ENCODE measurements at regions not wholly inside any gene's neighbourhood (a gene's known extent, or its start where the extent isn't known, plus 50 kb on each side); places are given as distances from the start of the nearest gene placed in this dataset.

DNA sequence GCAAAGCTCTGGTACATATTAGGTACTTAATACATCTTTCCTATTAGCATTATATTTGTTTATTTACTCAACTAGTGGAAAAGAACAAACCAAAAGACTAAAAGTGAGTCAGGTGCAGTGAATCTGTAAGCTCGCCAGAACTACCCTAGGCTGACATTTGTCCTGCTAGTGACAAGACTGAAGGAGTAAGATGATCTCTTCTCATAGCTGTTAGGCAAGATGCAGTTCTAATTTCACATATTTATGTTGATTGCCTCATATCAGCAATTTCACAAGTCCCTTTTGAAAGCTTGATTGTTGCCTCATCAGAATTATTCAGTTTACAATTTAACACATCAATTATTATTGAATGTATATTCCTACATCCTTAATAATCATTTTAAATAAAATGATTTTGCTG, 293.0 kb upstream of the NAV3 start:
- TF ChIP-seq ZNF274 (IDR thresholded peaks at IDR 0.05; ENCODE audit: low read depth, low read length) = no peak
- no peak for TF ChIP-seq YY1 (IDR thresholded peaks at IDR 0.05; ENCODE audit: insufficient read depth, insufficient read length)
- TF ChIP-seq SUZ12 (IDR thresholded peaks at IDR 0.05; ENCODE audit: extremely low read depth, insufficient read depth, insufficient read length) = no peak

Data from NT2/D1 (cell line).